ENCODE measurements at regions not wholly inside any gene's neighbourhood (a gene's known extent, or its start where the extent isn't known, plus 50 kb on each side); places are given as distances from the start of the nearest gene placed in this dataset.

DNA sequence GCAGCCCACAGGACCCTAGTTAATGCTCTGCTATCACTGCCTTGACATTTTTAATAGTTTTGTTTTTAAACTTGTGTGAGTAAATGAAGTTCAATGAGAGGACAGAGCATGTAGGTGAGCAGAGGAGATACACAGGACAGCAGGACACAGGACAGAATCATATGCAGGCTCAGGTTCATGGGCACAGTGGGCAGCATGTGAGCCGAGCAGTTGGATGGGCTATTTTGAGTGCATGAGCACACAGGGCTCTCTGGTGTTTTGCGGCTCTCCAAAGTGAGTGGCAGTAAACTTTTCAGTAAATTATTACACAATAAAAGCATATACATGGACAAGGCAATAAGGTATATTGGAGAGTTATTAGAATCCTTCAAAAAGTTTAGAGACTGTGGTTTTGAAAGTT is 189.7 kb upstream of the OR4E1 start:
- TF ChIP-seq, protein P1, sequence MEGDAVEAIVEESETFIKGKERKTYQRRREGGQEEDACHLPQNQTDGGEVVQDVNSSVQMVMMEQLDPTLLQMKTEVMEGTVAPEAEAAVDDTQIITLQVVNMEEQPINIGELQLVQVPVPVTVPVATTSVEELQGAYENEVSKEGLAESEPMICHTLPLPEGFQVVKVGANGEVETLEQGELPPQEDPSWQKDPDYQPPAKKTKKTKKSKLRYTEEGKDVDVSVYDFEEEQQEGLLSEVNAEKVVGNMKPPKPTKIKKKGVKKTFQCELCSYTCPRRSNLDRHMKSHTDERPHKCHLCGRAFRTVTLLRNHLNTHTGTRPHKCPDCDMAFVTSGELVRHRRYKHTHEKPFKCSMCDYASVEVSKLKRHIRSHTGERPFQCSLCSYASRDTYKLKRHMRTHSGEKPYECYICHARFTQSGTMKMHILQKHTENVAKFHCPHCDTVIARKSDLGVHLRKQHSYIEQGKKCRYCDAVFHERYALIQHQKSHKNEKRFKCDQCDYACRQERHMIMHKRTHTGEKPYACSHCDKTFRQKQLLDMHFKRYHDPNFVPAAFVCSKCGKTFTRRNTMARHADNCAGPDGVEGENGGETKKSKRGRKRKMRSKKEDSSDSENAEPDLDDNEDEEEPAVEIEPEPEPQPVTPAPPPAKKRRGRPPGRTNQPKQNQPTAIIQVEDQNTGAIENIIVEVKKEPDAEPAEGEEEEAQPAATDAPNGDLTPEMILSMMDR (conservative IDR thresholded peaks at IDR 0.05; ENCODE audit: low read depth, low read length) = no peak
- TF ChIP-seq SMC3 (IDR thresholded peaks at IDR 0.05; ENCODE audit: low read depth, low read length) (no peak), CEBPB (IDR thresholded peaks at IDR 0.05; ENCODE audit: low read depth, low read length) (no peak), RFX5 (IDR thresholded peaks at IDR 0.05; ENCODE audit: low read depth, low read length) (no peak), RAD21 (IDR thresholded peaks at IDR 0.05; ENCODE audit: low read length) (no peak), POLR2A (IDR thresholded peaks at IDR 0.05; ENCODE audit: low read depth, low read length) (no peak), FOS (IDR thresholded peaks at IDR 0.05; ENCODE audit: low read depth, low read length) (no peak), MAFK (IDR thresholded peaks at IDR 0.05; ENCODE audit: low read depth, low read length) (no peak), MAZ (IDR thresholded peaks at IDR 0.05; ENCODE audit: borderline replicate concordance, low read depth, low read length) (no peak), BHLHE40 (IDR thresholded peaks at IDR 0.05; ENCODE audit: low read depth, low read length) (no peak), CHD1 (IDR thresholded peaks at IDR 0.05; ENCODE audit: low read depth, low read length) (no peak), NFE2L2 (IDR thresholded peaks at IDR 0.05; ENCODE audit: low read depth, low read length) (no peak)
- TF ChIP-seq, protein P2, sequence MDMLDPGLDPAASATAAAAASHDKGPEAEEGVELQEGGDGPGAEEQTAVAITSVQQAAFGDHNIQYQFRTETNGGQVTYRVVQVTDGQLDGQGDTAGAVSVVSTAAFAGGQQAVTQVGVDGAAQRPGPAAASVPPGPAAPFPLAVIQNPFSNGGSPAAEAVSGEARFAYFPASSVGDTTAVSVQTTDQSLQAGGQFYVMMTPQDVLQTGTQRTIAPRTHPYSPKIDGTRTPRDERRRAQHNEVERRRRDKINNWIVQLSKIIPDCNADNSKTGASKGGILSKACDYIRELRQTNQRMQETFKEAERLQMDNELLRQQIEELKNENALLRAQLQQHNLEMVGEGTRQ (IDR thresholded peaks at IDR 0.05; ENCODE audit: low read depth, low read length) = no peak

Data from IMR-90 (cell line).